IMR-90 (cell line): ENCODE measurements at regions not wholly inside any gene's neighbourhood (a gene's known extent, or its start where the extent isn't known, plus 50 kb on each side); places are given as distances from the start of the nearest gene placed in this dataset.

ENCODE experiments used
- ATAC-seq: fragments of 200-7000 bp; cut with Tn5 transposase; 2 replicates; pipeline ENCODE4 v1.9.1; 2020; ENCODE audit warnings: low read depth, mild to moderate bottlenecking, moderate library complexity
- BruUV-seq: library from RNA; stranded (reverse); fragments of 400-500 nt; replicated peaks from 2 replicates; lab custom pipeline; 2021; lab: Mats Ljungman, UMichigan
- CTCF ChIA-PET: fragments of 300-600 bp; formaldehyde crosslinking; extraction: SDS; loops from one replicate; lab custom pipeline; 2021; ENCODE audit warnings: antibody characterized with exemption; lab: Yijun Ruan, JAX
- POLR2A ChIA-PET: fragments of 300-600 bp; sonication (Branson Sonifier 250); formaldehyde crosslinking; loops from one replicate; lab custom pipeline; 2022; ENCODE audit warnings: antibody characterized with exemption; ENCODE audit not compliant: unreplicated experiment; lab: Charles Lee
- DNase-seq: peaks from one replicate; pipeline ENCODE4 v3.0.0; 2013
- H2AFZ ChIP-seq: replicated peaks from 2 replicates; pipeline ENCODE3; 2013; ENCODE audit warnings: low read length, mild to moderate bottlenecking; ENCODE audit not compliant: poor library complexity
- H2AK5ac ChIP-seq: 2 replicates; pipeline ENCODE4 v1.6.1; 2013; ENCODE audit warnings: low read depth, low read length, inconsistent platforms
- H2AK9ac ChIP-seq: replicated peaks from 2 replicates; pipeline ENCODE3; 2013; ENCODE audit warnings: mild to moderate bottlenecking, low read depth, low read length, moderate library complexity; ENCODE audit not compliant: poor library complexity
- H2BK120ac ChIP-seq: 2 replicates; pipeline ENCODE4 v1.6.1; 2013; ENCODE audit warnings: low read depth, low read length, inconsistent platforms
- H2BK15ac ChIP-seq: 3 replicates; pipeline ENCODE4 v1.6.1; 2013; ENCODE audit warnings: low read depth, low read length, inconsistent platforms
- H2BK20ac ChIP-seq: 2 replicates; pipeline ENCODE4 v1.6.1; 2013; ENCODE audit warnings: low read depth, mild to moderate bottlenecking, inconsistent platforms, low read length, moderate library complexity
- H2BK5ac ChIP-seq: 2 replicates; pipeline ENCODE4 v1.6.1; 2013; ENCODE audit warnings: mild to moderate bottlenecking, low read depth, low read length, inconsistent platforms; ENCODE audit not compliant: poor library complexity, severe bottlenecking
- H3K14ac ChIP-seq: replicated peaks from 2 replicates; pipeline ENCODE4 v1.6.1; 2013; ENCODE audit warnings: low read depth, low read length, inconsistent platforms
- H3K18ac ChIP-seq: 2 replicates; pipeline ENCODE4 v1.6.1; 2013; ENCODE audit warnings: low read depth, low read length, control low read depth
- H3K23ac ChIP-seq: 2 replicates; pipeline ENCODE4 v1.6.1; 2013; ENCODE audit warnings: low read depth, low read length, inconsistent platforms
- H3K27ac ChIP-seq: 2 replicates; pipeline ENCODE4 v1.5.1; 2013; ENCODE audit warnings: mild to moderate bottlenecking, control low read depth, low read length; ENCODE audit not compliant: insufficient read depth
- H3K27me3 ChIP-seq: 2 replicates; pipeline ENCODE4 v1.6.1; 2013; ENCODE audit warnings: low read length; ENCODE audit not compliant: control insufficient read depth, insufficient read depth
- H3K36me3 ChIP-seq: 2 replicates; pipeline ENCODE4 v1.6.1; 2013; ENCODE audit warnings: low read length, mixed read lengths; ENCODE audit not compliant: control insufficient read depth, insufficient read depth
- H3K4ac ChIP-seq: 2 replicates; pipeline ENCODE4 v1.6.1; 2013; ENCODE audit warnings: low read depth, low read length, inconsistent platforms
- H3K4me1 ChIP-seq: 2 replicates; pipeline ENCODE4 v1.6.1; 2013; ENCODE audit warnings: low read length, mixed read lengths; ENCODE audit not compliant: control insufficient read depth, insufficient read depth
- H3K4me2 ChIP-seq: 2 replicates; pipeline ENCODE4 v1.6.1; 2013; ENCODE audit warnings: low read depth, mild to moderate bottlenecking, control low read depth, low read length, moderate library complexity
- H3K4me3 ChIP-seq: 2 replicates; pipeline ENCODE4 v1.5.1; 2013; ENCODE audit warnings: low read depth, mild to moderate bottlenecking, control low read depth, low read length, moderate library complexity; ENCODE audit not compliant: insufficient read depth
- H3K56ac ChIP-seq: 2 replicates; pipeline ENCODE4 v1.6.1; 2013; ENCODE audit warnings: low read length, inconsistent platforms; ENCODE audit not compliant: insufficient read depth; ENCODE audit errors: extremely low read depth
- H3K79me1 ChIP-seq, 2 experiments: 2 replicates each; pipeline ENCODE4 v1.6.1; 2013; ENCODE audit warnings: low read length in 2 of 2, inconsistent platforms in 1 of 2, low read depth in 1 of 2
- H3K9ac ChIP-seq: 2 replicates; pipeline ENCODE4 v1.6.1; 2013; ENCODE audit warnings: low read depth, low read length, control low read depth
- H3K9me1 ChIP-seq: 2 replicates; pipeline ENCODE4 v1.6.1; 2013; ENCODE audit warnings: low read length, inconsistent platforms; ENCODE audit not compliant: insufficient read depth
- H3K9me3 ChIP-seq: 2 replicates; pipeline ENCODE4 v1.6.1; 2013; ENCODE audit warnings: low read length; ENCODE audit not compliant: control insufficient read depth, insufficient read depth
- H4K20me1 ChIP-seq: 2 replicates; pipeline ENCODE4 v1.6.1; 2013; ENCODE audit warnings: low read length, inconsistent platforms; ENCODE audit not compliant: insufficient read depth
- H4K5ac ChIP-seq: 2 replicates; pipeline ENCODE4 v1.6.1; 2013; ENCODE audit warnings: mild to moderate bottlenecking, low read depth, low read length, control low read depth
- H4K8ac ChIP-seq, 2 experiments: 2 replicates each; pipeline ENCODE4 v1.6.1; 2013; ENCODE audit warnings: low read depth in 2 of 2, low read length in 2 of 2, control low read depth in 1 of 2, inconsistent platforms in 1 of 2
- H4K91ac ChIP-seq: 2 replicates; pipeline ENCODE4 v1.6.1; 2013; ENCODE audit warnings: low read depth, low read length, inconsistent platforms; ENCODE audit not compliant: insufficient read depth
- BHLHE40 ChIP-seq: fragments of 150-350 bp; IDR thresholded peaks from 2 replicates; pipeline ENCODE4 v1.6.1; 2016; ENCODE audit warnings: mild to moderate bottlenecking, low read depth, low read length
- CEBPB ChIP-seq: IDR thresholded peaks from 2 replicates; pipeline ENCODE4 v1.6.1; 2012; ENCODE audit warnings: low read depth, low read length, improper control_type of control experiment
- CHD1 ChIP-seq: IDR thresholded peaks from 2 replicates; pipeline ENCODE4 v1.6.1; 2012; ENCODE audit warnings: low read depth, low read length, improper control_type of control experiment
- CTCF ChIP-seq: conservative IDR thresholded peaks from 2 replicates; pipeline ENCODE4 v1.5.1; 2012; ENCODE audit warnings: mild to moderate bottlenecking, low read depth, low read length, improper control_type of control experiment
- ELK1 ChIP-seq: fragments of 150-350 bp; IDR thresholded peaks from 2 replicates; pipeline ENCODE4 v1.6.1; 2016; ENCODE audit warnings: low read depth, mild to moderate bottlenecking, low read length, moderate library complexity, borderline replicate concordance
- FOS ChIP-seq: fragments of 150-350 bp; IDR thresholded peaks from 2 replicates; pipeline ENCODE4 v1.6.1; 2016; ENCODE audit warnings: low read depth, low read length
- MAFK ChIP-seq: IDR thresholded peaks from 2 replicates; pipeline ENCODE4 v1.6.1; 2012; ENCODE audit warnings: low read depth, low read length, improper control_type of control experiment
- MAZ ChIP-seq: IDR thresholded peaks from 2 replicates; pipeline ENCODE4 v1.6.1; 2012; ENCODE audit warnings: low read depth, mild to moderate bottlenecking, low read length, improper control_type of control experiment, moderate library complexity, borderline replicate concordance
- MXI1 ChIP-seq: IDR thresholded peaks from 2 replicates; pipeline ENCODE4 v1.6.1; 2012; ENCODE audit warnings: low read depth, mild to moderate bottlenecking, low read length, moderate library complexity, borderline replicate concordance
- NFE2L2 ChIP-seq: fragments of 150-350 bp; IDR thresholded peaks from 2 replicates; pipeline ENCODE4 v1.6.1; 2016; ENCODE audit warnings: low read depth, mild to moderate bottlenecking, low read length
- POLR2A ChIP-seq: IDR thresholded peaks from 2 replicates; pipeline ENCODE4 v1.6.1; 2012; ENCODE audit warnings: mild to moderate bottlenecking, low read depth, low read length
- RAD21 ChIP-seq: IDR thresholded peaks from 2 replicates; pipeline ENCODE4 v1.6.1; 2012; ENCODE audit warnings: low read length, improper control_type of control experiment
- RCOR1 ChIP-seq: IDR thresholded peaks from 2 replicates; pipeline ENCODE4 v1.6.1; 2012; ENCODE audit warnings: mild to moderate bottlenecking, low read length, improper control_type of control experiment; ENCODE audit not compliant: insufficient replicate concordance
- RFX5 ChIP-seq: IDR thresholded peaks from 2 replicates; pipeline ENCODE4 v1.8.0; 2012; ENCODE audit warnings: low read depth, mild to moderate bottlenecking, low read length, moderate library complexity
- SMC3 ChIP-seq: fragments of 150-350 bp; IDR thresholded peaks from 2 replicates; pipeline ENCODE4 v1.6.1; 2016; ENCODE audit warnings: low read depth, mild to moderate bottlenecking, antibody characterized with exemption, low read length, moderate library complexity
- USF2 ChIP-seq: fragments of 150-350 bp; IDR thresholded peaks from 2 replicates; pipeline ENCODE4 v1.6.1; 2017; ENCODE audit warnings: mild to moderate bottlenecking, antibody characterized with exemption, low read length, low read depth
- WGBS, 2 experiments: methylation state at CpG; one replicate each; pipeline versions ENCODE4 v1.1.5 to v1.1.7; 2013; ENCODE audit warnings: missing lambda C conversion rate in 2 of 2; ENCODE audit not compliant: insufficient read length in 1 of 2; ENCODE audit errors: extremely low coverage in 2 of 2; 5-methylcytosine and 5-hydroxymethylcytosine counted together
- dilution Hi-C: fragments of 300-500 bp; cut with HindIII; formaldehyde crosslinking; loops from one replicate; pipeline ENCODE4 v1.14.3; 2018; ENCODE audit warnings: low sequenced_read_pairs; ENCODE audit not compliant: unreplicated experiment
- in situ Hi-C: fragments of 300-500 bp; cut with MboI; formaldehyde crosslinking; loops from 3 replicates; pipeline ENCODE4 v1.14.3; 2019; ENCODE audit warnings: low sequenced_read_pairs, inconsistent platforms, mixed read lengths
- intact Hi-C: fragments of 100-400 bp; cut with micrococcal nuclease; formaldehyde crosslinking; loops from 2 replicates; pipeline ENCODE4 v1.10.0; 2022

GRCh38 chr2:128547667-128548066 lies 229.0 kb upstream of the HS6ST1 start:
- CTCF ChIA-PET: interaction anchor here (1.1 kb wide), 1 partner anchor 10 kb away, joined by 3 read pairs; no protein-coding TSS in a partner anchor
- no TSS peak for BruUV-seq

More at GRCh38 chr2:128547667-128548066, 229.0 kb upstream of the HS6ST1 start:
- TF ChIP-seq SMC3 (no peak), NFE2L2 (no peak), BHLHE40 (no peak), CEBPB (no peak), CHD1 (no peak), FOS (no peak), USF2 (no peak), RAD21 (no peak), RCOR1 (no peak), RFX5 (no peak), ELK1 (no peak), MAFK (no peak), POLR2A (no peak), MXI1 (no peak), MAZ (no peak), CTCF (no peak)
- Histone ChIP-seq H2BK5ac (no peak overlapping the region), H3K27ac (no peak overlapping the region), H3K9me3 (no peaks in the 10 kb centered on the region), H4K5ac (no peak overlapping the region), H3K18ac (no peak overlapping the region), H2BK20ac (no peak overlapping the region), H3K23ac (no peak overlapping the region), H4K91ac (no peak overlapping the region), H3K9ac (no peak overlapping the region), H2BK15ac (no peak overlapping the region), H3K4me1 (peaks cover 6% of the 10 kb centered on the region; the same call in 1 of the 2 replicates), H4K20me1 (no peaks in the 10 kb centered on the region), H2BK120ac (no peak overlapping the region), H3K36me3 (no peaks in the 10 kb centered on the region), H3K4me2 (no peak overlapping the region), H3K56ac (no peak overlapping the region), H3K9me1 (no peaks in the 10 kb centered on the region), H2AK9ac (no peak overlapping the region), H2AK5ac (no peak overlapping the region), H4K8ac (no peak overlapping the region), H3K4me3 (no peak overlapping the region), H3K4ac (no peak overlapping the region), H3K14ac (no peak overlapping the region), H3K27me3 (no peaks in the 10 kb centered on the region), H2AFZ (no peak overlapping the region), H3K79me1 (no peaks in the 10 kb centered on the region)
- intact Hi-C loops (no loop called here), in situ Hi-C loops (no loop called here), dilution Hi-C loops (no loop called here)
- WGBS, 2 experiments: 80% methylated on average over 1 of the region's 3 CpGs; no CpG with 5 or more reads in 1 of the 2 experiments
- ATAC-seq (no peak), DNase-seq (no peak)
- POLR2A ChIA-PET: no interaction called here
